ENCODE measurements at regions not wholly inside any gene's neighbourhood (a gene's known extent, or its start where the extent isn't known, plus 50 kb on each side); places are given as distances from the start of the nearest gene placed in this dataset.

GRCh38 chrX:38960137-38960536 is 158.9 kb downstream of the MID1IP1 start:
- 0% methylated on average over 2 of the region's 2 CpGs for WGBS (ENCODE audit: insufficient coverage, low coverage, missing lambda C conversion rate)
- CTCF ChIA-PET (ENCODE audit: low intra/inter-chr PET ratio), result no interaction called here
- no peak for ATAC-seq
- Histone ChIP-seq H3K4me1 (replicated peaks in 1 of 2; ENCODE audit: control insufficient read depth in 2 of 2, insufficient read depth in 2 of 2, low read length in 2 of 2) (no peaks in the 10 kb centered on the region), H3K9me3 (replicated peaks; ENCODE audit: control insufficient read depth, insufficient read depth, low read depth, low read length) (no peaks in the 10 kb centered on the region), H3K4me2 (ENCODE audit: insufficient read depth, low read length) (no peak overlapping the region), H3K27me3 (ENCODE audit: control insufficient read depth in 2 of 2, insufficient read depth in 2 of 2, low read length in 2 of 2) (no peaks in the 10 kb centered on the region), H3K79me2 (ENCODE audit: control insufficient read depth, insufficient read depth, low read length) (no peaks in the 10 kb centered on the region), H3K36me3 (ENCODE audit: control insufficient read depth, insufficient read depth, low read length) (no peaks in the 10 kb centered on the region), H2AFZ (ENCODE audit: low read depth, low read length) (no peak overlapping the region), H4K20me1 (replicated peaks; ENCODE audit: control insufficient read depth, insufficient read depth, low read length) (no peaks in the 10 kb centered on the region), H3K4me3 (no peak overlapping the region), H3K9me1 (ENCODE audit: control insufficient read depth, insufficient read depth, low read length) (no peaks in the 10 kb centered on the region), H3K9ac (ENCODE audit: insufficient read depth in 1 of 2, low read depth in 2 of 2, low read length in 2 of 2) (no peak overlapping the region), H3K27ac (ENCODE audit: extremely low read depth, low read depth, low read length) (no peak overlapping the region)
- POLR2A ChIA-PET, result no interaction called here
- no TSS peak for BruUV-seq (replicated peaks)
- TF ChIP-seq HNRNPUL1 (IDR thresholded peaks at IDR 0.05; ENCODE audit: low read length) (no peak), POLR2AphosphoS5 (IDR thresholded peaks at IDR 0.05; ENCODE audit: control insufficient read depth, insufficient read depth, low read depth, low read length) (no peak), ZNF175 (CRISPR knock-in tag; IDR thresholded peaks at IDR 0.05; ENCODE audit: low read depth) (no peak), FOXK2 (conservative IDR thresholded peaks at IDR 0.05 in 1 of 2, IDR thresholded peaks at IDR 0.05 in 1 of 2; ENCODE audit: low read depth in 2 of 2) (no peak), ASH1L (IDR thresholded peaks at IDR 0.05; ENCODE audit: borderline replicate concordance, low read depth, partially characterized antibody) (no peak), BRD9 (IDR thresholded peaks at IDR 0.05; ENCODE audit: low read depth, partially characterized antibody) (no peak), RBM22 (IDR thresholded peaks at IDR 0.05; ENCODE audit: low read depth, low read length, poor library complexity, severe bottlenecking) (no peak), PCBP1 (IDR thresholded peaks at IDR 0.05; ENCODE audit: low read depth, low read length, poor library complexity, severe bottlenecking) (no peak), HDAC3 (IDR thresholded peaks at IDR 0.05; ENCODE audit: borderline replicate concordance, partially characterized antibody) (no peak), ZBTB26 (CRISPR knock-in tag; IDR thresholded peaks at IDR 0.05) (no peak)
- FAIRE-seq, result no peak
- in situ Hi-C loops (cut with MboI) (no loop called here), intact Hi-C loops (cut with micrococcal nuclease) (no loop called here)
- DNase-seq (ENCODE audit: extremely low read depth in 1 of 4, low spot score in 3 of 4), result no peak
